Loucy (cell line): ENCODE measurements at regions not wholly inside any gene's neighbourhood (a gene's known extent, or its start where the extent isn't known, plus 50 kb on each side); places are given as distances from the start of the nearest gene placed in this dataset.

ENCODE experiments used
- H2AFZ ChIP-seq: fragments of 200-600 bp; sonication (generic); 2 replicates; pipeline ENCODE4 v1.6.0; 2016; ENCODE audit warnings: antibody characterized with exemption, mild to moderate bottlenecking, low read length, moderate library complexity
- H3F3A ChIP-seq: fragments of 200-600 bp; 2 replicates; pipeline ENCODE4 v1.6.0; 2016; ENCODE audit warnings: antibody characterized with exemption, low read depth, mild to moderate bottlenecking
- H3K27me3 ChIP-seq: fragments of 200-600 bp; sonication (generic); 2 replicates; pipeline ENCODE4 v1.6.1; 2014; ENCODE audit warnings: low read length, mild to moderate bottlenecking; ENCODE audit not compliant: insufficient read depth, poor library complexity, severe bottlenecking
- H3K36me3 ChIP-seq: fragments of 200-600 bp; sonication (generic); 2 replicates; pipeline ENCODE4 v1.6.1; 2016; ENCODE audit warnings: low read length; ENCODE audit not compliant: insufficient read depth
- H3K4me1 ChIP-seq: fragments of 200-600 bp; sonication (generic); 2 replicates; pipeline ENCODE4 v1.5.1; 2014; ENCODE audit warnings: low read length, mild to moderate bottlenecking; ENCODE audit not compliant: insufficient read depth, poor library complexity, severe bottlenecking
- H3K4me2 ChIP-seq: fragments of 200-600 bp; sonication (generic); 2 replicates; pipeline ENCODE4 v1.6.0; 2014; ENCODE audit warnings: antibody characterized with exemption, low read length, low read depth, mild to moderate bottlenecking; ENCODE audit not compliant: poor library complexity, severe bottlenecking
- H3K4me3 ChIP-seq: fragments of 200-600 bp; sonication (generic); 2 replicates; pipeline ENCODE4 v1.5.1; 2014; ENCODE audit warnings: low read length, mild to moderate bottlenecking, mixed read lengths; ENCODE audit not compliant: poor library complexity, severe bottlenecking
- H3K79me2 ChIP-seq: fragments of 200-600 bp; sonication (generic); 2 replicates; pipeline ENCODE4 v1.6.1; 2014; ENCODE audit warnings: low read length; ENCODE audit not compliant: insufficient read depth
- H3K9ac ChIP-seq: fragments of 200-600 bp; sonication (generic); 2 replicates; pipeline ENCODE4 v1.6.0; 2014; ENCODE audit warnings: mild to moderate bottlenecking, low read depth, low read length, moderate library complexity; ENCODE audit not compliant: poor library complexity, severe bottlenecking
- H3K9me2 ChIP-seq: fragments of 200-600 bp; sonication (generic); replicated peaks from 2 replicates; pipeline ENCODE4 v1.6.1; 2016; ENCODE audit warnings: low read depth, low read length, mixed read lengths
- H3K9me3 ChIP-seq: fragments of 200-600 bp; sonication (generic); 2 replicates; pipeline ENCODE4 v1.6.1; 2014; ENCODE audit warnings: mild to moderate bottlenecking, antibody characterized with exemption, low read length, low read depth; ENCODE audit not compliant: insufficient read depth
- H4K20me1 ChIP-seq: fragments of 200-600 bp; sonication (generic); 2 replicates; pipeline ENCODE4 v1.6.0; 2014; ENCODE audit warnings: antibody characterized with exemption, low read length, mild to moderate bottlenecking; ENCODE audit not compliant: insufficient read depth, poor library complexity, severe bottlenecking
- CTCF ChIP-seq: fragments of 200-600 bp; sonication (generic); conservative IDR thresholded peaks from 2 replicates; pipeline ENCODE4 v1.5.1; 2014; ENCODE audit warnings: mild to moderate bottlenecking, antibody characterized with exemption, low read length
- EZH2phosphoT487 ChIP-seq: fragments of 200-600 bp; IDR thresholded peaks from 2 replicates; pipeline ENCODE4 v1.6.1; 2018; ENCODE audit warnings: antibody characterized with exemption, mild to moderate bottlenecking, moderate library complexity, borderline replicate concordance

GRCh38 chr11:25741886-25742285 is 590.0 kb upstream of the ANO3 start:
- Histone ChIP-seq H3K36me3 (no peaks in the 10 kb centered on the region), H2AFZ (no peak overlapping the region), H3K9me3 (no peaks in the 10 kb centered on the region), H3K4me1 (no peaks in the 10 kb centered on the region), H3K4me2 (no peak overlapping the region), H3K4me3 (no peak overlapping the region), H3K79me2 (no peaks in the 10 kb centered on the region), H3K9me2 (no peaks in the 10 kb centered on the region), H3K27me3 (no peaks in the 10 kb centered on the region), H4K20me1 (no peaks in the 10 kb centered on the region), H3K9ac (no peak overlapping the region), H3F3A (no peaks in the 10 kb centered on the region)
- TF ChIP-seq EZH2phosphoT487: no peak
- TF ChIP-seq CTCF: no peak

- H3K9me3 ChIP-seq: no peaks in the 10 kb centered on the region
- H3K9ac ChIP-seq: no peak overlapping the region
- H3F3A ChIP-seq: no peaks in the 10 kb centered on the region
- H4K20me1 ChIP-seq: no peaks in the 10 kb centered on the region
- H2AFZ ChIP-seq: no peak overlapping the region
- no peak overlapping the region for H3K4me2 ChIP-seq
- no peaks in the 10 kb centered on the region for H3K36me3 ChIP-seq
- no peaks in the 10 kb centered on the region for H3K79me2 ChIP-seq
- H3K4me1 ChIP-seq: no peaks in the 10 kb centered on the region
- TF ChIP-seq EZH2phosphoT487: no peak
- no peak for TF ChIP-seq CTCF
- no peak overlapping the region for H3K4me3 ChIP-seq
- H3K9me2 ChIP-seq: no peaks in the 10 kb centered on the region
- H3K27me3 ChIP-seq: no peaks in the 10 kb centered on the region
Observed at GRCh38 chr11:25742800-25743199, 589.1 kb upstream of the ANO3 start.

GRCh38 chr11:25755381-25755780 is 576.5 kb upstream of the ANO3 start:
- Histone ChIP-seq H3K4me1 (no peaks in the 10 kb centered on the region), H3K4me2 (no peak overlapping the region), H3K79me2 (no peaks in the 10 kb centered on the region), H3K9me3 (no peaks in the 10 kb centered on the region), H4K20me1 (no peaks in the 10 kb centered on the region), H3K9me2 (no peaks in the 10 kb centered on the region), H3K36me3 (no peaks in the 10 kb centered on the region), H2AFZ (no peak overlapping the region), H3K27me3 (no peaks in the 10 kb centered on the region), H3K9ac (no peak overlapping the region), H3K4me3 (no peak overlapping the region), H3F3A (no peaks in the 10 kb centered on the region)
- TF ChIP-seq CTCF (no peak), EZH2phosphoT487 (no peak)
